ENCODE measurements at regions not wholly inside any gene's neighbourhood (a gene's known extent, or its start where the extent isn't known, plus 50 kb on each side); places are given as distances from the start of the nearest gene placed in this dataset.

- H3K36me3 Mint-ChIP-seq (ENCODE audit: low read depth): no peaks in the 10 kb centered on the region
- peaks cover 2% of the 10 kb centered on the region for H3K27me3 Mint-ChIP-seq
- no peaks in the 10 kb centered on the region for H3K9me3 Mint-ChIP-seq
- no peak overlapping the region for H3K4me3 Mint-ChIP-seq
- no peak overlapping the region for H3K27ac Mint-ChIP-seq
- no peaks in the 10 kb centered on the region for H3K4me1 Mint-ChIP-seq
- DNase-seq (no peak), ATAC-seq (no peak)
These were observed 68.1 kb upstream of the GRXCR1 start for GRCh38 chr4:42824278-42824977.

GRCh38 chr4:42821230-42821629 is 71.3 kb upstream of the GRXCR1 start:
- no peaks in the 10 kb centered on the region for H3K27me3 Mint-ChIP-seq
- no peak for DNase-seq
- peaks cover 2% of the 10 kb centered on the region for H3K4me1 Mint-ChIP-seq
- ATAC-seq: no peak
- H3K27ac Mint-ChIP-seq: no peak overlapping the region
- no peaks in the 10 kb centered on the region for H3K9me3 Mint-ChIP-seq
- H3K36me3 Mint-ChIP-seq (ENCODE audit: low read depth): no peaks in the 10 kb centered on the region
- no peak overlapping the region for H3K4me3 Mint-ChIP-seq

- H3K36me3 Mint-ChIP-seq (ENCODE audit: low read depth): no peaks in the 10 kb centered on the region
- no peak for DNase-seq
- H3K27ac Mint-ChIP-seq: no peak overlapping the region
- peaks cover 2% of the 10 kb centered on the region for H3K4me1 Mint-ChIP-seq
- no peak for ATAC-seq
- H3K27me3 Mint-ChIP-seq: no peaks in the 10 kb centered on the region
- H3K4me3 Mint-ChIP-seq: no peak overlapping the region
- H3K9me3 Mint-ChIP-seq: no peaks in the 10 kb centered on the region
These were observed 72.5 kb upstream of the GRXCR1 start for GRCh38 chr4:42819863-42820514.

GRCh38 chr4:42817913-42818312 is 74.6 kb upstream of the GRXCR1 start:
- Mint-ChIP-seq H3K27me3 (no peaks in the 10 kb centered on the region), H3K9me3 (no peaks in the 10 kb centered on the region), H3K36me3 (ENCODE audit: low read depth) (no peaks in the 10 kb centered on the region), H3K4me1 (peaks cover 2% of the 10 kb centered on the region), H3K4me3 (no peak overlapping the region), H3K27ac (no peak overlapping the region)
- ATAC-seq (no peak), DNase-seq (no peak)

GRCh38 chr4:42816880-42817400 is 75.6 kb upstream of the GRXCR1 start:
- no peaks in the 10 kb centered on the region for H3K36me3 Mint-ChIP-seq (ENCODE audit: low read depth)
- no peak overlapping the region for H3K27ac Mint-ChIP-seq

GRCh38 chr4:42816189-42816879 is 76.2 kb upstream of the GRXCR1 start:
- Mint-ChIP-seq H3K4me1 (peaks cover 2% of the 10 kb centered on the region), H3K36me3 (ENCODE audit: low read depth) (no peaks in the 10 kb centered on the region), H3K27me3 (peaks cover 3% of the 10 kb centered on the region), H3K4me3 (no peak overlapping the region), H3K9me3 (no peaks in the 10 kb centered on the region), H3K27ac (no peak overlapping the region)
- DNase-seq (no peak), ATAC-seq (peak; percentile 31)

More at GRCh38 chr4:42816880-42817400, 75.6 kb upstream of the GRXCR1 start:
- Mint-ChIP-seq H3K9me3 (no peaks in the 10 kb centered on the region), H3K4me3 (no peak overlapping the region), H3K4me1 (peaks cover 2% of the 10 kb centered on the region), H3K27me3 (peaks cover 2% of the 10 kb centered on the region)
- ATAC-seq (no peak), DNase-seq (no peak)

GRCh38 chr4:42809419-42810084 is 83.0 kb upstream of the GRXCR1 start:
- ATAC-seq (no peak), DNase-seq (no peak)
- H3K27ac Mint-ChIP-seq: no peak overlapping the region
- no peaks in the 10 kb centered on the region for H3K9me3 Mint-ChIP-seq
- no peaks in the 10 kb centered on the region for H3K36me3 Mint-ChIP-seq (ENCODE audit: low read depth)
- peaks cover 9% of the 10 kb centered on the region for H3K27me3 Mint-ChIP-seq
- no peak overlapping the region for H3K4me3 Mint-ChIP-seq
- no peaks in the 10 kb centered on the region for H3K4me1 Mint-ChIP-seq

GRCh38 chr4:42806303-42806835 is 86.1 kb upstream of the GRXCR1 start:
- H3K4me3 Mint-ChIP-seq: no peak overlapping the region
- peaks cover 9% of the 10 kb centered on the region for H3K27me3 Mint-ChIP-seq
- H3K9me3 Mint-ChIP-seq: peaks cover 15% of the 10 kb centered on the region
- no peak overlapping the region for H3K27ac Mint-ChIP-seq
- ATAC-seq (no peak), DNase-seq (no peak)
- H3K4me1 Mint-ChIP-seq: no peaks in the 10 kb centered on the region
- peaks cover 3% of the 10 kb centered on the region for H3K36me3 Mint-ChIP-seq (ENCODE audit: low read depth)

- peak; percentile 33 for ATAC-seq
- no peaks in the 10 kb centered on the region for H3K36me3 Mint-ChIP-seq (ENCODE audit: low read depth)
- peaks cover 3% of the 10 kb centered on the region for H3K4me1 Mint-ChIP-seq
- peaks cover 1% of the 10 kb centered on the region for H3K27me3 Mint-ChIP-seq
- no peak for DNase-seq
- H3K27ac Mint-ChIP-seq: no peak overlapping the region
- no peaks in the 10 kb centered on the region for H3K9me3 Mint-ChIP-seq
- no peak overlapping the region for H3K4me3 Mint-ChIP-seq
These were observed 103.4 kb upstream of the GRXCR1 start for GRCh38 chr4:42789041-42789567.

GRCh38 chr4:42787079-42787463 is 105.4 kb upstream of the GRXCR1 start:
- ATAC-seq: no peak
- peaks cover 1% of the 10 kb centered on the region for H3K27me3 Mint-ChIP-seq
- peaks cover 3% of the 10 kb centered on the region for H3K4me1 Mint-ChIP-seq
- peaks cover 7% of the 10 kb centered on the region for H3K9me3 Mint-ChIP-seq
- no peak overlapping the region for H3K27ac Mint-ChIP-seq
- no peak for DNase-seq
- H3K36me3 Mint-ChIP-seq (ENCODE audit: low read depth): no peaks in the 10 kb centered on the region
- H3K4me3 Mint-ChIP-seq: no peak overlapping the region

GRCh38 chr4:42786350-42787078 is 106.0 kb upstream of the GRXCR1 start:
- H3K9me3 Mint-ChIP-seq: peaks cover 7% of the 10 kb centered on the region
- H3K27ac Mint-ChIP-seq: no peak overlapping the region
- peaks cover 3% of the 10 kb centered on the region for H3K4me1 Mint-ChIP-seq
- H3K36me3 Mint-ChIP-seq (ENCODE audit: low read depth): no peaks in the 10 kb centered on the region
- ATAC-seq (no peak), DNase-seq (no peak)
- H3K4me3 Mint-ChIP-seq: no peak overlapping the region
- H3K27me3 Mint-ChIP-seq: peaks cover 1% of the 10 kb centered on the region

- Mint-ChIP-seq H3K27ac (no peak overlapping the region), H3K9me3 (peaks cover 7% of the 10 kb centered on the region), H3K4me3 (no peak overlapping the region), H3K27me3 (peaks cover 1% of the 10 kb centered on the region), H3K36me3 (ENCODE audit: low read depth) (no peaks in the 10 kb centered on the region), H3K4me1 (peaks cover 3% of the 10 kb centered on the region)
- no peak for DNase-seq
- ATAC-seq: no peak
These were observed 106.7 kb upstream of the GRXCR1 start for GRCh38 chr4:42785817-42786216.

GRCh38 chr4:42781315-42781714 is 111.2 kb upstream of the GRXCR1 start:
- H3K36me3 Mint-ChIP-seq (ENCODE audit: low read depth): no peaks in the 10 kb centered on the region
- H3K27ac Mint-ChIP-seq: no peak overlapping the region
- H3K4me3 Mint-ChIP-seq: no peak overlapping the region
- ATAC-seq (no peak), DNase-seq (no peak)
- peaks cover 7% of the 10 kb centered on the region for H3K9me3 Mint-ChIP-seq
- H3K27me3 Mint-ChIP-seq: no peaks in the 10 kb centered on the region
- no peaks in the 10 kb centered on the region for H3K4me1 Mint-ChIP-seq

GRCh38 chr4:42778349-42778748 is 114.2 kb upstream of the GRXCR1 start:
- no peaks in the 10 kb centered on the region for H3K36me3 Mint-ChIP-seq (ENCODE audit: low read depth)
- no peak for DNase-seq

More at GRCh38 chr4:42778349-42778748, 114.2 kb upstream of the GRXCR1 start:
- no peaks in the 10 kb centered on the region for H3K4me1 Mint-ChIP-seq
- H3K27ac Mint-ChIP-seq: no peak overlapping the region
- peaks cover 2% of the 10 kb centered on the region for H3K9me3 Mint-ChIP-seq
- no peak for ATAC-seq
- H3K4me3 Mint-ChIP-seq: no peak overlapping the region
- H3K27me3 Mint-ChIP-seq: no peaks in the 10 kb centered on the region

All from activated naive CD8-positive, alpha-beta T cell treated with anti-CD3 and anti-CD28 coated beads, Interleukin-2, amount 50 U/mL, for 24 hours (primary cell).